ENCODE measurements at regions not wholly inside any gene's neighbourhood (a gene's known extent, or its start where the extent isn't known, plus 50 kb on each side); places are given as distances from the start of the nearest gene placed in this dataset.

- Histone ChIP-seq H3K4me3 (no peak overlapping the region), H3K4me1 (no peaks in the 10 kb centered on the region; the same call in 1 of the 2 replicates), H3K27me3 (no peaks in the 10 kb centered on the region), H3K9me3 (replicated peaks) (no peaks in the 10 kb centered on the region), H3K27ac (no peak overlapping the region), H3K36me3 (no peaks in the 10 kb centered on the region)
- DNase-seq: no peak
Measured at GRCh38 chrX:68895778-68896177, 67.0 kb downstream of the EFNB1 start.

DNA sequence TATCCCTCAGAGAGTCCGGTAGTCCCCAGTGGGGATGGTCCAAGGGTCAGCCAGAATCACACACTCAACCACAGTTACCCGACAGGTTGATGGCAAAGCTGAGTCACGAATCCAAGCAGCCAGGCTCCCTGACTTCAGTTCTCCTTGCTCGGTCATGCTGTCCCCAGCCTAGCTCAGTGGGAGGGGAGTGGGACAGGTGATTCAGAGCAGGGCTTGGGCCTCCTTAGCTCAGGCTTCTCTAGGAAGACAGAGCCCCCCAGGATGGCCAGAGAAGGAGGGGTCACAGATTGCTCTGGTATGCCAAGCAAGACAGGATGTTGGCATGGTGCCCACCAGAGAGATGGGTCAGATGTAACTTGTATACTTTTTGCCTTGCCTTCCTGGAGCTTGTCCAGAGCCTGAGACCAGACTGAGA is 66.5 kb downstream of the EFNB1 start:
- no peaks in the 10 kb centered on the region for H3K9me3 ChIP-seq (replicated peaks)
- no peaks in the 10 kb centered on the region; the same call in 1 of the 2 replicates for H3K4me1 ChIP-seq
- no peak overlapping the region for H3K27ac ChIP-seq
- no peaks in the 10 kb centered on the region for H3K27me3 ChIP-seq
- H3K4me3 ChIP-seq: no peak overlapping the region
- no peak for DNase-seq
- H3K36me3 ChIP-seq: no peaks in the 10 kb centered on the region

DNA sequence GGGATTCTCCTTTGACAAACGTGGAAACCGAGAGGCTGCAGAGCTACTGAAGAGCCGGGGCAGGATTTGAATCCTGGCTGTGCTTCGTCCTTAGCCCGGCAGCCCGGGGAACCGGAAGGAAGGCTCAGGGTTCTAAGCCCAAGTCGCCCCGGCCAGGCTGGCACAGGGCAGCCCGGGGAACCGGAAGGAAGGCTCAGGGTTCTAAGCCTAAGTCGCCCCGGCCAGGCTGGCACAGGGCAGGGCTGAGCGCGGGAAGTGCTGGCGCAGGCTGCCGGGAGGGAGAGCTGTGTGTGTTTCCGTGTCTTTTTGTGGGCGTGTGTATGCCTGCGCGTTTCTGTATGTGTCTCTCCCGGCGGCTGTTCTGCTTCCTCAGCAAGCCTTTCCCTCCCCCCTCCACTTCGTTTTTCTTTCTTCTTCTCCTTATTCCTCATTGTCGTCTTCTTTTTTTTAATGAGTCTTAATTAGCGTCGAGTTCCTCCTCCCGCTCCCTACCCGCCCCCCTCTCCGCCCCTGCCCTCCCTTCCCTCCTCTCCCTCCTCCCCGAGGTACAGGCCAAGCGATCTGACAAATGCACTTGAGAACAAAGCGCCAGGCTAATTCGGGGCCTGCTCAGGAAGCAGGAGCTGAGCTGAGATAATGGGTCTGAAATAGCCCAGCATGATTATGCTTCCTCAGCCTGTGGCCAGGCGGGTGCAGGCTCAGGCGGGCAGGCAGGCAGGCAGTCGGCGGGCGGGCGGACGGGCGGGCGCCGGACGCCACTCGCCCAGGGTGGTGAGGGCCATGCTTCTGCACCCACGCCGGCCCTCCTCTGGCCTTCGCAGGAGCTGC is 65.9 kb downstream of the EFNB1 start:
- H3K4me3 ChIP-seq: no peak overlapping the region
- no peaks in the 10 kb centered on the region for H3K36me3 ChIP-seq
- H3K9me3 ChIP-seq (replicated peaks): no peaks in the 10 kb centered on the region
- H3K27ac ChIP-seq: no peak overlapping the region
- no peaks in the 10 kb centered on the region; the same call in 1 of the 2 replicates for H3K4me1 ChIP-seq
- DNase-seq: no peak
- no peaks in the 10 kb centered on the region for H3K27me3 ChIP-seq

GRCh38 chrX:68894142-68894512 is 65.3 kb downstream of the EFNB1 start:
- H3K4me3 ChIP-seq: no peak overlapping the region
- no peaks in the 10 kb centered on the region for H3K36me3 ChIP-seq
- H3K4me1 ChIP-seq: no peaks in the 10 kb centered on the region; the same call in 1 of the 2 replicates
- no peaks in the 10 kb centered on the region for H3K27me3 ChIP-seq
- no peaks in the 10 kb centered on the region for H3K9me3 ChIP-seq (replicated peaks)
- no peak overlapping the region for H3K27ac ChIP-seq
- no peak for DNase-seq

DNA sequence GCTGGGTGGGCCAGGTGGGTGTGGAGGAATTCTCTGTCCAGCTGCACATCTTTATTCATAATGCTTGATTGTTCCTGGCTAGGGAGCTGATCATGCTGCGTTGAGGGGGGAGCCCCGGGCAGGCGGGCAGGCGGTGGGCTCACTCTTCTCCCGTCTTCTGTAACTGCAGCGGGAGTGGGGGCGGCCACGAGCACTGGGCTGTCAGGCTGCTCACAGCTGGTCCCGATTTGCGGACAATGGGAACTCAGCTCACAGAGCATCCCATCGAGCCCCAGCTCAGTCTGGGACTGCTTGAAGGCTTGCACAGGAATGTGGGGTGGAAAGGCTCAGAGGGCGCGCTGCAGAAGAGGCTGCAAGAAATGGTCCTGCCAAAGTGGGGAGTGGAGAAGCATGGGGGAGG is 63.8 kb downstream of the EFNB1 start:
- no peak for DNase-seq
- H3K4me3 ChIP-seq: no peak overlapping the region
- no peaks in the 10 kb centered on the region for H3K4me1 ChIP-seq
- no peaks in the 10 kb centered on the region for H3K27me3 ChIP-seq
- no peaks in the 10 kb centered on the region for H3K36me3 ChIP-seq
- H3K27ac ChIP-seq: no peak overlapping the region
- H3K9me3 ChIP-seq (replicated peaks): no peaks in the 10 kb centered on the region

DNA sequence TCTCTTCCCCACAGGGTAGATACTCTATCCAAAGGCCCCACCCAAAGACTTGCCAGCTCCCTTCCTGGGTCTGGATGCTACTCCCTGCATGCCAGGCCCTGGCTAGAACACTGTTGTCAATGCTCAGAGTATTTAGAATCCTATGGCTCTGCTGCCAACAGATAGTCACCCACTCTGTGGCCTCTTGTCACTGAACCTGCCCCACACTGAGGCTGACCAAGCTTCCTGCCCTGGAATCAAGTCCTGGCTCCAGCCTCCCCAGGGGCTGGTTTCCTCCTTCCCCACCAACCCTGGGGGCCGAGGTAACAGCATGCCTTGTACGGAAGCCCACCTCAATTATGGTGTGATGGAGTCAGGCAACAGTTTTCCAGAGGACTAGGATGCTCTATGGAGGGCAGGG is 63.3 kb downstream of the EFNB1 start:
- Histone ChIP-seq H3K4me3 (no peak overlapping the region), H3K27ac (no peak overlapping the region), H3K36me3 (no peaks in the 10 kb centered on the region), H3K4me1 (no peaks in the 10 kb centered on the region), H3K27me3 (no peaks in the 10 kb centered on the region), H3K9me3 (replicated peaks) (no peaks in the 10 kb centered on the region)
- DNase-seq: no peak
